ENCODE measurements at regions not wholly inside any gene's neighbourhood (a gene's known extent, or its start where the extent isn't known, plus 50 kb on each side); places are given as distances from the start of the nearest gene placed in this dataset.

DNA sequence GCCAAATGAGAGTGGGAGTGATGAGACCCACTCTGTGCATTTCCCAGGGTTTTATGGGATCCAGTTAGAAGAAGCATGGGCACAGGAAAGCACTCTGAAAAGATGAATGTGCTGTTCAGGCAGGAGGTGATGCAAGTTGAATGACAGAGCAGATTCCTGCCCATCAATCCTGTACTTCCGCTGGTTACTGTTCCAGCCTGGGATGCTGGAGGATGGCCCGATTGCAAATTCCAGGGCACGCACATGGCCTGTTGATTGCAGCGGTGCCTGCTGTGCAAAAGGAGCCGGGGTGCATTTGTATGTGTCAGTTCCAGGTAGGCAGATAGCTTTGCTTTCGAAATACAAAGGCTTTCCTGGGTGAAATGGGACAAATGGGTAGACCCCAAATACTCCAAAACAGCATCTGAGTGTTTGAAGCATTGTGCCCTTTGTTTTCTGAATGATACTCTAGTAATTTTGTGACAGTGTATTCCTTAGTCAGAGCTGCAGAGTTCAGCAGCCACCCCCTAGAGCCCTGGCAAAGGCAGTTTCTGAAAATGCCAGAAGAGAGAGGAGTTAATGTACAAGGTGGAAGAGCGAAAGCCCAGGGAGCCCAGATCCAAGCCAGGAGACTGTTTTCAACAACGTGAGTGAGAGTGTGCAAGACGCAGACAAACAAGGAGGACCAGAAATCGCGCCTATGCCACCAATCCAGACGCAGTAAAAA lies 454.2 kb upstream of the CLINT1 start:
- ChIA-PET POLR2A (no interaction called here), CTCF (no interaction called here)
- H3K4me3 ChIP-seq (ENCODE audit: low read depth, low read length): no peak overlapping the region
- DNase-seq (ENCODE audit: low read depth, low spot score): no peak
- TF ChIP-seq, protein P1, sequence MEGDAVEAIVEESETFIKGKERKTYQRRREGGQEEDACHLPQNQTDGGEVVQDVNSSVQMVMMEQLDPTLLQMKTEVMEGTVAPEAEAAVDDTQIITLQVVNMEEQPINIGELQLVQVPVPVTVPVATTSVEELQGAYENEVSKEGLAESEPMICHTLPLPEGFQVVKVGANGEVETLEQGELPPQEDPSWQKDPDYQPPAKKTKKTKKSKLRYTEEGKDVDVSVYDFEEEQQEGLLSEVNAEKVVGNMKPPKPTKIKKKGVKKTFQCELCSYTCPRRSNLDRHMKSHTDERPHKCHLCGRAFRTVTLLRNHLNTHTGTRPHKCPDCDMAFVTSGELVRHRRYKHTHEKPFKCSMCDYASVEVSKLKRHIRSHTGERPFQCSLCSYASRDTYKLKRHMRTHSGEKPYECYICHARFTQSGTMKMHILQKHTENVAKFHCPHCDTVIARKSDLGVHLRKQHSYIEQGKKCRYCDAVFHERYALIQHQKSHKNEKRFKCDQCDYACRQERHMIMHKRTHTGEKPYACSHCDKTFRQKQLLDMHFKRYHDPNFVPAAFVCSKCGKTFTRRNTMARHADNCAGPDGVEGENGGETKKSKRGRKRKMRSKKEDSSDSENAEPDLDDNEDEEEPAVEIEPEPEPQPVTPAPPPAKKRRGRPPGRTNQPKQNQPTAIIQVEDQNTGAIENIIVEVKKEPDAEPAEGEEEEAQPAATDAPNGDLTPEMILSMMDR (IDR thresholded peaks at IDR 0.05; ENCODE audit: insufficient read depth, low read length, missing control alignments): no peak

DNA sequence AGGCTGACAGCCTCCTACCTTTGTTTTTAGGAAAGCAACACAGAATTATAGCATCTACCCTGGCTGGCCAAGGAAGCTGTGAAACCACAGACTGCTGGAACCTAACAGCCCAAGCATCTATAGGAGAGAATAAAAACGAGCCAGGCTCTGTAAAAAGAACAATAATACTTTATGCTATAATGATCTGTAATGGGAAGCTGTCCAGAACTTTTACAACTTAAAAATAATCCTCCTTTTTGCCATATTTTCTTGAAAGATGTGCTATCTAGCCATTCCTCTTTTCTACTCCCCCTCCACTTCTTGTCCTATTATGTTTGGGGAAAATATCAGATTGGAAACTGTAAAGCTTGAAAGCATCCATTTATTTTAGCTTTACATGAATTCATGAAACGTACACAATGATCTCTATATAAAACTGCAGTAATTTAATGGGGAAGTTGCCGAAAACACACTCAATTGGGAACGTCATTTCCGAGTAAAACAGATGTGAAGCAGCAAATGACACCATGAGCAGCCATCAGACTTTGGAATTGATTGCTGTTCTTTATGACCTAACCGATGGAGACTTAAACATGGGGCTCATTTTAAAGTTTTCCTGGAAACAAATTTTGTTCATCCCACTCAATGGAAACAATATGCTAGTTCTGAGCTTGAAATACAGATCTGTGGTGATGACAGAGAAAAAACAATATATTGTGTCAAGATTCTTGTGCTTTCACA lies 450.3 kb upstream of the CLINT1 start:
- no peak for DNase-seq (ENCODE audit: low read depth, low spot score)
- TF ChIP-seq, protein P1 (IDR thresholded peaks at IDR 0.05; ENCODE audit: insufficient read depth, low read length, missing control alignments): no peak
- ChIA-PET POLR2A (no interaction called here), CTCF (no interaction called here)
- no peak overlapping the region for H3K4me3 ChIP-seq (ENCODE audit: low read depth, low read length)

DNA sequence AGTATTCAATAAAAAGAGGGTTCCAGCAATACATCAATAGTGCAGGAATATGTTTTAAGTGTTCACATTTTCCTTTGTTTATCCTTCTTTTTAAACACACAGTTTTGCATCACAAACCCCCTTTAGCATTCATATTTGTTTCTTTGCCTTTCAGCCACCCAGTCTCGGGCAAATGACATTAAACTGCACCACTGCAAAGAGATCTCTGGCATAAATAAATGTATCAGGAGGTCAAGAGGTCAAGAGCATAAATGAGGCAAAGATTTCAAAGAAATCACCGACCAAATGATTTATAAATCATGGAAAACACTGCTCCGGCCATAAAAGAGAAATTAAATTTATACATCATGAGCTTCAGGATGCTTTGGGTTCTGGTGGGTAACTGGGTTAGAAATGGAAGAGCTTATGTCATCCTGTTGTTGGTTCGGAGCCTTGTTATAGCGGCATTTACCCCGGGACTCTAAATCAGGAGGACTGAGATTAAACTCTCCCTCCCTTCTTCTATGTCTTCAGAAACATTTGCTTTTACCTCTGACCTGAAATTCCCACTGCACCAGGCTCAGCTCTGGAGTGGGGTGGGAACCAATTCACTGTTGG lies 449.6 kb upstream of the CLINT1 start:
- no peak for DNase-seq (ENCODE audit: low read depth, low spot score)
- ChIA-PET POLR2A (no interaction called here), CTCF (no interaction called here)
- TF ChIP-seq, protein P1 (IDR thresholded peaks at IDR 0.05; ENCODE audit: insufficient read depth, low read length, missing control alignments): no peak
- no peak overlapping the region for H3K4me3 ChIP-seq (ENCODE audit: low read depth, low read length)

DNA sequence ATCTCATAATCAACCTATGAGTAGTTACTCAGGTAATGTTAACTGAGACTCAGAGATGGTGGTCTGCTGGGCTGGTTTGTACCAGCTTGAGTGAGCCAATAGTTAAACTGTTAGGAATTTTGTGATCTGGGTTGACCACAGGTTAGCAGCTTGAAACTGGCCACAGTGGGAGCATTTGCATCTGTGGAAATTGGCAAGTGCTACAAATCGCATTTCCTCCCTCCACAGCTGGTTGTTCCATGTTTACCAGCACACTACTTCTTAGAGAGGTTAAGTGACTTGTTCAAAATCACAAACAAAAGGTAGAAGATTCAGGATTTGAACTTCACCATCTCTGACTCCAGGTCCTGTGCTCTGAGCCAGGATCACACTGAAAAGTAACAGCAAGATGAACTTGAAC lies 446.9 kb upstream of the CLINT1 start:
- TF ChIP-seq, protein P1 (IDR thresholded peaks at IDR 0.05; ENCODE audit: insufficient read depth, low read length, missing control alignments): no peak
- DNase-seq (ENCODE audit: low read depth, low spot score): no peak
- H3K4me3 ChIP-seq (ENCODE audit: low read depth, low read length): no peak overlapping the region
- POLR2A ChIA-PET: no interaction called here
- CTCF ChIA-PET: no interaction called here

DNA sequence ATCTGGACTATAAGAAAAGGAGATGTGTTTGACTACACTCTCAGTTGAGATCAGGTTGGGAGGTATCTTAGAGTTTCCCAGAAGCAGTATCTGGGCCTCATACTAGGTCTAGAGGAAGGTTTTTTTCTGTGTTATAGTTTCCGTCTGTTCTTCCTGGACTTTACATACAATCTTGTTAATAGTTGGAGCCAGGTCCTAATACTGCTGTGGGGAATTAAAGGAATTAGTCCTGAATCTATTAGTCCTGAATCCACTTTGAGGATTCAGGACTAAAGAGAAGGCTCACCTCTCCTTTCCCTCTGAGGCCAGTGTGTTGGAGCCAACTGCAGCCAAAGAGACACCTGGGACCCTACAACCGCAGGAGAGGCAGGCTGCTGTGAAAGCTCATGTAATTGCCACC lies 445.7 kb upstream of the CLINT1 start:
- TF ChIP-seq, protein P1 (IDR thresholded peaks at IDR 0.05; ENCODE audit: insufficient read depth, low read length, missing control alignments): no peak
- ChIA-PET CTCF (no interaction called here), POLR2A (no interaction called here)
- no peak overlapping the region for H3K4me3 ChIP-seq (ENCODE audit: low read depth, low read length)
- no peak for DNase-seq (ENCODE audit: low read depth, low spot score)

DNA sequence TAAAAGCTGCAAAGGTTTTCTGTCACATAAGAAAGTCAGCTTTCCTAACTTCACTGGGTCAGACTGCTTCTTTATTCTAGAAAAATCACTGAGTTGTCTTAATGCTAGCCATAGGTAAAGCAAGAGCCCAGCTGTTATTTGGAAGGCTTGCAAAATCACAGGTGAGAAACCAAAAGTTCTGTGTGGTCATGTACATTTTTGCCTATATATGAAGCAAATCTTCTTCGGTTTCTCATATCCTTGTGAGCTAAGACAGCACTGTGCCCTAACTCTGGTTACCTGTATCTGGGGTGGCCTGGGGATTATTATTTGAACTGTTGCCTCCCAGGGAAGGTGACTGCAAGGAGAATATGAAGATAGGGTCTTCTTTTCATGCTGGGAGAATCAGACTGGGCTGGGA lies 444.9 kb upstream of the CLINT1 start:
- ChIA-PET POLR2A (no interaction called here), CTCF (no interaction called here)
- no peak for DNase-seq (ENCODE audit: low read depth, low spot score)
- TF ChIP-seq, protein P1 (IDR thresholded peaks at IDR 0.05; ENCODE audit: insufficient read depth, low read length, missing control alignments): no peak
- H3K4me3 ChIP-seq (ENCODE audit: low read depth, low read length): no peak overlapping the region
